HEK293T (cell line): ENCODE measurements at regions not wholly inside any gene's neighbourhood (a gene's known extent, or its start where the extent isn't known, plus 50 kb on each side); places are given as distances from the start of the nearest gene placed in this dataset.

Source experiments
- CTBP1 ChIP-seq: fragments of 450-650 bp; IDR thresholded peaks from 2 replicates; pipeline ENCODE4 v1.6.1; 2016; ENCODE audit warnings: borderline replicate concordance
- FOXM1 ChIP-seq: fragments of 450-650 bp; IDR thresholded peaks from 2 replicates; pipeline ENCODE4 v1.6.1; 2017; ENCODE audit warnings: mild to moderate bottlenecking, borderline replicate concordance
- HDGF ChIP-seq: fragments of 450-650 bp; IDR thresholded peaks from 2 replicates; pipeline ENCODE4 v1.6.1; 2017; ENCODE audit warnings: antibody characterized with exemption, borderline replicate concordance

DNA sequence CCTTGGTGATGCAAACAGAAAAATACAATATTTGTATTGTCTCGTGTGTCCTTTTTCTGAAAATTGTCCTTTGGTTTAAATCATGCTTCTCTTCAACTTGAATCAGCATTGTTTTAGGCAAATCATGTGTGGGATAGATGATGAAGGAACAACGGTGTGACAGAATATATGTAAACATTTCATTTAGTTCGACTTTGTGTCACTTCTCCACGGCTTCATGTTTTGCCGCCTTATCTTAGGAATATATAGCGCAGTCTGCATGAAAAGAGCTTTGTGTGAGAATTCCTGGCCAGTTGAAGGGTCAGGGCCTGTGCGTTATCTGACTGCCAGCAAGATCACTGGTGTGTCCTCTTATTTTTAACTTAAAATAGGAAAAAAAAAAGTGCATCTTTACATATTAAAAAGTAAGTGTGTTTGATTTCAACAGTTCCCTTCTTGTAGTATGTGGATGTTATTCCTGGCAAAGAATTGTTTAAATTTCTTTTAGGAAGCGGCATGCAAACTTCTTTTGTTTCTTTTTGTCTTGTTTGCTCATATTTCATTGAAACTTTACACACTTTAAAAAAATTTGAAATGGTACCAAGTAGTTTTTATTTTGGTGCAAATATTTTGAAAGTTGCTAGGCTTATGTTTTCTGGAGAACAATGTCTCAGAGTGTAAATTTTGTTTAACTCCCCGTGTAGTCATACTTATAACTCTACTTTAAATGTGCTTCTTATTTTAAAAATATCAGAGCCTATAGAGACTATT is 465.2 kb downstream of the USP25 start:
- TF ChIP-seq FOXM1 (no peak; the same call in 1 of the 2 replicates), CTBP1 (no peak), HDGF (no peak)
